GM10266 (cell line): ENCODE measurements at regions not wholly inside any gene's neighbourhood (a gene's known extent, or its start where the extent isn't known, plus 50 kb on each side); places are given as distances from the start of the nearest gene placed in this dataset.

Experiments
- DNase-seq: peaks from one replicate; pipeline ENCODE4 v3.0.0; 2012; ENCODE audit errors: extremely low spot score
- TF ChIP-seq, protein P1 (sequence below): IDR thresholded peaks from 2 replicates; pipeline ENCODE4 v1.5.1; 2012; ENCODE audit warnings: mild to moderate bottlenecking, low read depth; ENCODE audit not compliant: control insufficient read depth, insufficient read depth; ENCODE audit errors: missing control alignments

DNA sequence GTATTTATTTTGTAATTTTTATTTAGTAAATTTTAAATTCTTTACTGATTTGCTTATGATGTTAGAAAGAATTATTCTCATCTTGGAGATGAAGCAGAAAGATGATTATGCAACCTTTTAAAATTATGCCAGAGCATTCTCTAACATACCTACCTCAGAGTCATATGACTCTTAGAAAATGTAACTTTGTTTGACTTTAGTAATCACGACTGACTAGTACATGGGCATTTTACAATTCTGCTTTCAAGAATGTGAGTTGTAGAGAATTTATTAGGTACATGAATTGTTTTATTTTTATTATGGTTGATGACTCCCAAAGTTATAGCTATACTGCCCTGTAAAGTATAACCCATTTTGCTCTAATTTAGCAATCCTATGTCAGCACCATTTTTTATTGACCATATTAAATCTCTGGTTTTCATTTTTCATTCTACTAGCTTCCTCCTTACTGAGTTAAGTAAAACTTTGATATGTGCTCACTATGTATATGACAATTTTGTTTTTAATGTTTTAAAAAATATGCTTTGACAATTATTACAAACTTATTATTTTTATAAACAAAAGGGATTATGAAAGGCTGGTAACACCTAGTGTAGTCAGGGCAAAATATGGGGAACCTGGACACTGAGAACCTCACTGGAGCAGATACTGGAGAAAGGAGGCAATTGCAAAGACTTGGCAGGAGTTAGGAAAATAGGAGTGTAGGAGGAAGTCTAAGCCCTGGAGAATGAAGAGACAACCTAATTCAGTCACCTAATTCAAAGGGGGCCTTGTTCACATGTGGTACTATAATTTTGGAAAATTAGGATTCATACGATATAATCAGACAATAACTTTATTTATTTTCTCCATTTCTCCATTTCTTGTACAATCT is 249.7 kb upstream of the DAB2 start:
- TF ChIP-seq, protein P1, sequence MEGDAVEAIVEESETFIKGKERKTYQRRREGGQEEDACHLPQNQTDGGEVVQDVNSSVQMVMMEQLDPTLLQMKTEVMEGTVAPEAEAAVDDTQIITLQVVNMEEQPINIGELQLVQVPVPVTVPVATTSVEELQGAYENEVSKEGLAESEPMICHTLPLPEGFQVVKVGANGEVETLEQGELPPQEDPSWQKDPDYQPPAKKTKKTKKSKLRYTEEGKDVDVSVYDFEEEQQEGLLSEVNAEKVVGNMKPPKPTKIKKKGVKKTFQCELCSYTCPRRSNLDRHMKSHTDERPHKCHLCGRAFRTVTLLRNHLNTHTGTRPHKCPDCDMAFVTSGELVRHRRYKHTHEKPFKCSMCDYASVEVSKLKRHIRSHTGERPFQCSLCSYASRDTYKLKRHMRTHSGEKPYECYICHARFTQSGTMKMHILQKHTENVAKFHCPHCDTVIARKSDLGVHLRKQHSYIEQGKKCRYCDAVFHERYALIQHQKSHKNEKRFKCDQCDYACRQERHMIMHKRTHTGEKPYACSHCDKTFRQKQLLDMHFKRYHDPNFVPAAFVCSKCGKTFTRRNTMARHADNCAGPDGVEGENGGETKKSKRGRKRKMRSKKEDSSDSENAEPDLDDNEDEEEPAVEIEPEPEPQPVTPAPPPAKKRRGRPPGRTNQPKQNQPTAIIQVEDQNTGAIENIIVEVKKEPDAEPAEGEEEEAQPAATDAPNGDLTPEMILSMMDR = no peak
- no peak for DNase-seq

DNA sequence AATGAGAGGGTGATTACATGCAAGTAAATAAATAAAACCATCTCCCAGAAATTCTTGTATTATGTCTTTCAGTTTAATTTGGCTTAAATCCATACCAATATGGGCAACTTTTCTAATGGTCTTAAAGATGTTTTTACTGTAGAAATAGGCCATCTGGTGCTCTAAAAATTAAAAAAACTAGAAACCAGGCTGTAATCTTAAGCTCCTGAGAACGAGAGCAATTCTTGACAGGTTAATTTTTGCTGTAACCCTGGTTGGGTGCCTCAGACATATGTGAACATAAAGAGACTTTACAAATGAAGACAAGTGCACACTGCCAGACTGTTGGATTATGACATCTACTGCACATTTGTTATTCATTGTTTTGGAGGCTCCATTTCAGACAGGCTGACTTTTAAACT is 246.8 kb upstream of the DAB2 start:
- TF ChIP-seq, protein P1 = no peak
- DNase-seq = no peak

DNA sequence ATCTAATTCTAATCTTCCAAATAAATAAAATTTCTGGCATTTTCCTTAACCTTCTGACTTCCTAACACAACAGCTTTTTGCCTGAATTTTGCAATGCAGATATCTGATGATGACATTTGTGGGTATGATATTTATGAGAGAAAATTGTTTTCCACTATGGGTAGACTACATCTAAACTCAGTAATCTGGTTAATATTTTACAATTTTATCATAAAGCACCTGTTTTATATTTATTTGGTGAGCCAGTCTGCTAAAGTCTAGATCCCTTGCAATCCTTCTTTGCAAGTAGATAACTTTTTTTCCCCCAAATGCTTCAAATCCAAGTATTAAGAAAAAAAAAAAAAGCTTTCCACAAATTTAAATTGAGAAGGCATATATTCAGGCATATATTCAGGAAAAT is 246.2 kb upstream of the DAB2 start:
- TF ChIP-seq, protein P1 = no peak
- no peak for DNase-seq

DNA sequence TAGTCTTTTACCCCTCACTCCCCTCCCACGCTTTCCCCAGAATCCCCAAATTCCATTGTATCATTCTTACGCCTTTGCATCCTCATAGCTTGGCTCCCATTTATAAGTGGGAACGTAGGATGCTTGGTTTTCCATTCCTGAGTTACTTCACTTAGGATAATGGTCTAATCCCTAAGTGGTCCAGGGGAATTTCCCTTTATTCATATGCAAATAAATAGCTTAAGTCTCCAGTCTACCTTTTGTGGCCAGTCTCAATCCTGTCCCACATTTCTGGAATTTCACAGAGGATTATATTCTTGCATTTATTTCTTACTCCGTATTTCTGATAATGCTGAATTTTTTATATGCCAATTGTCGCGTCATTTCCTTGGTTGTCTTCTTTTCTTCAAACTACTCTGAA is 245.6 kb upstream of the DAB2 start:
- TF ChIP-seq, protein P1 = no peak
- no peak for DNase-seq

DNA sequence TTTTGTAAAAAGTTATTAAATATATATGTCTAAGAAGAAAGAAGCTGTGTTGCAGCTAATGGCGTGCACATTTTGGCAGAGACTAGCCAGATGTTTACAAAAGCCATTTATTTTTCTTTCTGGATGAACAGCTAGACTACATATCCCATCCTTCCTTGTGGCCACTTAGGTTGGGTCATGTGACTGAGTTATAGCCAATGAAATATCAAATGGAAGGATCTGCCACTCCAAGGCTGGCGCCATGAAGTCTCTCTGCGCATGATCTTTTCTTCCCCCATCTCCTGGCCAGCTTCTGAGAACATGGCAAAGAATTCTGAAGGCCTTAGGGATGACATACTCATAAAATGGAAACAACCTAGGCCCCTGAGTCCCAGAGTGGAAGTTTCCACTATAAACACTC is 244.2 kb upstream of the DAB2 start:
- no peak for DNase-seq
- TF ChIP-seq, protein P1 = no peak

DNA sequence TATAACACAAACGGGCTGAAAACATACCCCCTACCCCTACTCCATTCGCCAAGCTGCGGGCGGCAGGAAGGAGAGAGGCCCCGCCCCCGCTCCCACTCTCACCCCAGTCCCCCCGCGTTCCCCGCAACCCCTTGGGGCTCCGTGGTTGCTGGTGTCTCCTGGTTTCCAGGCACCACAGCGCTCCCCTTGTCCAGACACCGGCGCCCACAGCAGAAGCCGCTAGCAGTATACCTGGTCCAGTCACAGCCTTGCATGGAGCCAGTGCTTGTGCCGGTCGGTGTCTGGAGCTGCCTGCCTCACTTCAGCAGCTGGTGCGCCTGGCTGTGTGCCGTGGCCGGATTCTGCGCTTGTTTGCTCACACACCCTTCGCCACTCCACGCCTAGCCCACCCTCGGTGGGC is 240.5 kb upstream of the DAB2 start:
- TF ChIP-seq, protein P1 = no peak
- DNase-seq = no peak

DNA sequence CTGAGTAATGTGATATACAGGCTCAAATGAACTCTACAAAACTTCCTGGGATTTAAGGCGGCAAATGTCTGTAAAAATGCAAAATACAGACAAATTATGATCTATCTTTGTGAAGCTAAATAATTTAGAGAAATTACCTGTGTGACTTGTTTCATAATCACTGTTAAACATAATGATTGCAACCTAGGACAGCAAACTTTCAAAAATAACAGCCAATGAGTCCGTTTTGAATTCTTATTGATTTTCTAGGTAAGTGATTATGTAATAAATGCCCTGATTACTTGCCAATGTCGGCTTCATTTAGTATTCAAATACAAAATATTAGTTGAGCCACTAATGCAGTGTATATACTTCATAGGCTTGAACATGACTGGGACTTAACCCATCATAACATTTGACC is 238.2 kb upstream of the DAB2 start:
- TF ChIP-seq, protein P1 = no peak
- DNase-seq = no peak
